Transverse colon (tissue), 4 donors: ENCODE measurements at regions not wholly inside any gene's neighbourhood (a gene's known extent, or its start where the extent isn't known, plus 50 kb on each side); places are given as distances from the start of the nearest gene placed in this dataset.

ENCODE experiments used
- DNase-seq: peaks from one replicate; pipeline ENCODE4 v3.0.0-alpha.2; 2019
- H3K27ac ChIP-seq, 4 donors: fragments of 200-600 bp; sonication (generic); 2 replicates each; pipeline ENCODE4 v1.5.1; 2016 to 2018; ENCODE audit warnings: inconsistent platforms in 4 of 4
- H3K27me3 ChIP-seq: fragments of 200-600 bp; sonication (generic); 2 replicates; pipeline ENCODE4 v1.5.1; 2017; ENCODE audit warnings: inconsistent platforms
- H3K36me3 ChIP-seq, 4 donors: fragments of 200-600 bp; sonication (generic); 2 replicates each; pipeline ENCODE4 v1.5.1; 2017 to 2019; ENCODE audit warnings: inconsistent platforms in 4 of 4
- H3K4me1 ChIP-seq, 4 donors: fragments of 200-600 bp; sonication (generic); 2 replicates each; pipeline ENCODE4 v1.5.1; 2017 to 2020; ENCODE audit warnings: inconsistent platforms in 4 of 4
- H3K4me3 ChIP-seq, 4 donors: fragments of 200-600 bp; sonication (generic); 1 replicate in 1 of 4; 2 replicates in 3 of 4; pipeline versions ENCODE4 v1.5.1 to v1.6.1; 2017 to 2019; ENCODE audit warnings: inconsistent platforms in 4 of 4
- H3K9me3 ChIP-seq, 2 donors: fragments of 200-600 bp; sonication (generic); 2 replicates each; pipeline ENCODE4 v1.5.1; 2017 to 2019; ENCODE audit warnings: inconsistent platforms in 2 of 2
- EP300 ChIP-seq: sonication (generic); formaldehyde crosslinking; IDR thresholded peaks from one replicate; pipeline ENCODE4 v1.6.1; 2017; ENCODE audit warnings: antibody characterized with exemption, low read depth
- POLR2A ChIP-seq: fragments of 450-650 bp; IDR thresholded peaks from one replicate; pipeline ENCODE4 v1.6.1; 2016; ENCODE audit warnings: antibody characterized with exemption, mild to moderate bottlenecking, moderate library complexity
- POLR2AphosphoS5 ChIP-seq, 3 donors: sonication (generic); formaldehyde crosslinking; IDR thresholded peaks; one replicate each; pipeline ENCODE4 v1.6.1; 2016; ENCODE audit warnings: antibody characterized with exemption in 3 of 3
- WGBS, 2 donors: methylation state at CpG; one replicate each; pipeline ENCODE4 v1.1.5; 2018; ENCODE audit warnings: low coverage in 1 of 2; 5-methylcytosine and 5-hydroxymethylcytosine counted together
- in situ Hi-C, 4 donors: fragments of 200-750 bp; cut with MboI; loops; one replicate each; pipeline versions ENCODE4 v1.15.0 to v1.15.1; 2017; ENCODE audit warnings: low sequenced_read_pairs in 3 of 4, low pct_ligation_motif_present in 1 of 4, low pct_unique_long_range_greater_than_20kb in 1 of 4
- intact Hi-C: fragments of 100-400 bp; cut with DNase I; formaldehyde crosslinking; loops from one replicate; pipeline ENCODE4 v1.15.1; 2023; ENCODE audit warnings: low total_unique reads
- TF ChIP-seq, protein P1 (sequence below), 5 experiments: fragments of 200-600 bp in 3 of 5; fragments of 450-650 bp in 2 of 5; sonication (generic) in 3 of 5; IDR thresholded peaks; 1 replicate in 2 of 5; 2 replicates in 3 of 5; pipeline ENCODE4 v1.5.1; 2016 to 2017; ENCODE audit warnings: antibody characterized with exemption in 5 of 5, inconsistent platforms in 3 of 5, mild to moderate bottlenecking in 2 of 5, moderate library complexity in 1 of 5

DNA sequence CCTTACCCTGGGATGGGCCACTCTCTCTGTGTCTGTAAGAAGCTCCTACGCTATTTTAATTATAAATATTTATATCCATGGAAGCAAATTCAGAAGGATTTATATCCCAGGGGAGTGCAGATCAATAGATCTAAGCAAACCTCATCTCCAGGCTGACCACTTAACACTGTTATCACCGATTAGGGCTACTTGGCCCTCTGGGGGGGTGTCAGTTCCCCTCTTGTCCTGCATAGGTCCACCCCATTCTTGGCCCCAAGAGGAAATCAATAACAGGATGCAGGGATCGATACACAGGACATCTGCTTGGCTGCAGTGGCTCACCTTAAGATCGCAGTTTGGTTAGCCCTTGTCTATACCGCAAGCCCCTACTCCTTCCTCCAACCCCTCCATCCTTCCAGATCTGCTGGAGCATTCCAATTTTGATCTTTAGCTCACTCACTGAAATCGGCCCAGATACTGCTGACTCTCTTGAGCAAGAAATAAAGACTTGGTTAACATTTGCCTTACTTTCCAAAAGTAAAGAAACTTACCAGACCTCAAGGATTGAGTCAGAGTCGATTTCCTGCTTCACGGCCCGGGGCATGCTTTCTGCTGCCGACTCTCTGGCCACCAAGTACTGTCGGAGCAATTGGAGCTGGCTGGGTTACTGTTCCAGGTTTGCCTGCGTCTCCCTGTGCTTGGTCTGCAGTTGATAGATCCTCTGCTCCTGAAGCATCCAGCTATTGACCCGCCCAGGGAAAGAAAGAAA is 112.3 kb upstream of the PMFBP1 start:
- no peak overlapping the region for H3K27ac ChIP-seq
- intact Hi-C loops (no loop called here), in situ Hi-C loops (no loop called here)
- H3K4me3 ChIP-seq, result no peak overlapping the region
- no peak for DNase-seq
- WGBS, 2 donors, result 89 to 95% methylated on average over 9 to 13 of the region's 13 CpGs
- no peaks in the 10 kb centered on the region for H3K36me3 ChIP-seq
- H3K9me3 ChIP-seq, result no peaks in the 10 kb centered on the region
- TF ChIP-seq, protein P1, sequence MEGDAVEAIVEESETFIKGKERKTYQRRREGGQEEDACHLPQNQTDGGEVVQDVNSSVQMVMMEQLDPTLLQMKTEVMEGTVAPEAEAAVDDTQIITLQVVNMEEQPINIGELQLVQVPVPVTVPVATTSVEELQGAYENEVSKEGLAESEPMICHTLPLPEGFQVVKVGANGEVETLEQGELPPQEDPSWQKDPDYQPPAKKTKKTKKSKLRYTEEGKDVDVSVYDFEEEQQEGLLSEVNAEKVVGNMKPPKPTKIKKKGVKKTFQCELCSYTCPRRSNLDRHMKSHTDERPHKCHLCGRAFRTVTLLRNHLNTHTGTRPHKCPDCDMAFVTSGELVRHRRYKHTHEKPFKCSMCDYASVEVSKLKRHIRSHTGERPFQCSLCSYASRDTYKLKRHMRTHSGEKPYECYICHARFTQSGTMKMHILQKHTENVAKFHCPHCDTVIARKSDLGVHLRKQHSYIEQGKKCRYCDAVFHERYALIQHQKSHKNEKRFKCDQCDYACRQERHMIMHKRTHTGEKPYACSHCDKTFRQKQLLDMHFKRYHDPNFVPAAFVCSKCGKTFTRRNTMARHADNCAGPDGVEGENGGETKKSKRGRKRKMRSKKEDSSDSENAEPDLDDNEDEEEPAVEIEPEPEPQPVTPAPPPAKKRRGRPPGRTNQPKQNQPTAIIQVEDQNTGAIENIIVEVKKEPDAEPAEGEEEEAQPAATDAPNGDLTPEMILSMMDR (IDR thresholded peaks at IDR 0.05), result no peak
- no peak for TF ChIP-seq EP300
- no peak for TF ChIP-seq POLR2AphosphoS5 (IDR thresholded peaks at IDR 0.05)
- no peak for TF ChIP-seq POLR2A
- no peaks in the 10 kb centered on the region for H3K4me1 ChIP-seq
- H3K27me3 ChIP-seq, result no peaks in the 10 kb centered on the region

DNA sequence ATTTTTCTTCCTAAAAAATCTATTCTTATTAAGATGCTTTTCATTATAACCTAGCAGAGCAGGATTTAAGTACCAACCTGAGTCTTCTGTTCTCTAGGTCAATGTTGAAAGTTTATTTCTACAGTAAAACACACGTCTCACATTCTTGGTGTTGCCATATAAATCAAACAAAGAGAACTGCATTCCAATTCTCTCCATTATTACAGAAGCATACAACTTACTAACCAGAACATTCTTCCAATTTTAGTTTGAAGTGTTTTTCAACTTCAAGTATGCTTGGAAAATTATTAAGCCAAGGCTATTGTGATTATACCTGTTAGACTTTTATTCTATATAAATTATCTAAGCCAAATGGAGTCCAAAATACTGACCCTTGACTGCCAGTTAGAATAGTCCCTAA is 110.4 kb upstream of the PMFBP1 start:
- no peak for DNase-seq
- Histone ChIP-seq H3K27me3 (no peaks in the 10 kb centered on the region), H3K4me3 (no peak overlapping the region), H3K27ac (no peak overlapping the region), H3K36me3 (no peaks in the 10 kb centered on the region), H3K4me1 (no peaks in the 10 kb centered on the region), H3K9me3 (no peaks in the 10 kb centered on the region)
- 55 to 62% methylated on average over 1 of the region's 1 CpG for WGBS, 2 donors
- TF ChIP-seq POLR2A (no peak), POLR2AphosphoS5 (IDR thresholded peaks at IDR 0.05) (no peak), EP300 (no peak)
- TF ChIP-seq, protein P1 (IDR thresholded peaks at IDR 0.05), result no peak
- in situ Hi-C loops, result no loop called here
- intact Hi-C loops, result no loop called here

DNA sequence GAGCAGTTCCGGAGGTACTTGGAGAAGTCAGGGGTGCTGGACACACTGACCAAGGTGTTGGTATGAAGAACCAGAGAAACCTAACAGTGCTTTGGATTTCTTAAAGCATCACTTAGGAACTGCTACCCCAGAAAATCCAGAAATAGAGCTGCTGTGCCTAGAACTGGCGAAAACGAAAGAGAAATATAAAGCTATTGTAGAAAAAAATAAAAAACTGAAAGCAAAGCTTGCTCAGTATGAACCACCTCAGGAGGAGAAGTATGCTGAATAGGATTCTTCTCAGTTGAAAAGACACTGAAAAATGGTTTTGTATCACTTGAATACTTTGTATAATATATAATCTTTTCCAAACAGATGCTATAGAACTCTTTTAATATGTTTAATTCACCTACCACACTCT is 106.3 kb upstream of the PMFBP1 start:
- no peaks in the 10 kb centered on the region for H3K27me3 ChIP-seq
- no peak overlapping the region for H3K4me3 ChIP-seq
- in situ Hi-C loops, result no loop called here
- no peak for DNase-seq
- H3K36me3 ChIP-seq, result no peaks in the 10 kb centered on the region
- TF ChIP-seq POLR2AphosphoS5 (IDR thresholded peaks at IDR 0.05) (no peak), POLR2A (no peak), EP300 (no peak)
- TF ChIP-seq, protein P1 (IDR thresholded peaks at IDR 0.05), result no peak
- no peak overlapping the region for H3K27ac ChIP-seq
- 90 to 98% methylated on average over 3 of the region's 3 CpGs for WGBS, 2 donors
- H3K9me3 ChIP-seq, result no peaks in the 10 kb centered on the region
- no peaks in the 10 kb centered on the region for H3K4me1 ChIP-seq
- intact Hi-C loops, result no loop called here

DNA sequence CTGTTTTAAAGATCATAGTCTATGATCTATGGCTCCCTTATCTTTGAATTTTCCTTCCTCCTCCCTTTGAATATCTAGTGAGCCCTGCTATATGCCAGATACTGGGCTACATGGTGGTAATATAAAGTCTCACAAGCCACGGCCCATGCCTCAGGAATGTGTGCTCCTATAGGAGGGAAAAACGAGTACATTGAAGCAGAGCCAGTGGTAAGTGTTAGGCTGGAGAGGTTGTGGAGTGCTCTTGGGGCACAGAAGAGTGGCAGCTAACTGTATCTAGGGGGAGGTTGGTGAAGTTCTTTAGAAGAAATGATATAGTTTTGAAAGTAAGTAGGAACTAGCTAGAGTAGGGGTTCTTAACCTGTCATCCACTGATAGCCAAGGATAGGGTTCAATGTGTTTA is 105.8 kb upstream of the PMFBP1 start:
- in situ Hi-C loops, result no loop called here
- 80 to 84% methylated on average over 2 of the region's 2 CpGs for WGBS, 2 donors
- no peak overlapping the region for H3K27ac ChIP-seq

More for the DNA sequence above, 105.8 kb upstream of the PMFBP1 start:
- TF ChIP-seq, protein P1 (IDR thresholded peaks at IDR 0.05), result no peak
- TF ChIP-seq POLR2AphosphoS5 (IDR thresholded peaks at IDR 0.05), result no peak
- Histone ChIP-seq H3K4me3 (no peak overlapping the region), H3K4me1 (no peaks in the 10 kb centered on the region), H3K36me3 (no peaks in the 10 kb centered on the region), H3K9me3 (no peaks in the 10 kb centered on the region), H3K27me3 (no peaks in the 10 kb centered on the region)
- no peak for DNase-seq
- intact Hi-C loops, result no loop called here
